Smooth muscle cell (in vitro differentiated cells): ENCODE measurements at regions not wholly inside any gene's neighbourhood (a gene's known extent, or its start where the extent isn't known, plus 50 kb on each side); places are given as distances from the start of the nearest gene placed in this dataset.

Source experiments
- DNase-seq: peaks from one replicate; lab custom pipeline; 2025; ENCODE audit not compliant: unreplicated experiment; lab: John Stamatoyannopoulos, UW
- H2AFZ ChIP-seq: fragments of 200-600 bp; sonication (generic); 2 replicates; pipeline ENCODE4 v1.6.0; 2016; ENCODE audit warnings: antibody characterized with exemption, low read depth, mild to moderate bottlenecking
- H3F3A ChIP-seq: fragments of 200-600 bp; sonication (generic); 2 replicates; pipeline ENCODE4 v1.6.0; 2017; ENCODE audit warnings: antibody characterized with exemption, low read depth
- H3K27ac ChIP-seq: fragments of 200-600 bp; sonication (generic); 2 replicates; pipeline ENCODE4 v1.5.1; 2016; ENCODE audit warnings: low read depth, mild to moderate bottlenecking
- H3K27me3 ChIP-seq: fragments of 200-600 bp; sonication (generic); 2 replicates; pipeline ENCODE4 v1.6.1; 2016; ENCODE audit warnings: low read depth, mild to moderate bottlenecking
- H3K36me3 ChIP-seq: fragments of 200-600 bp; sonication (generic); 2 replicates; pipeline ENCODE4 v1.5.1; 2016; ENCODE audit warnings: low read depth
- H3K4me1 ChIP-seq: fragments of 200-600 bp; sonication (generic); 2 replicates; pipeline ENCODE4 v1.5.1; 2016; ENCODE audit warnings: low read depth
- H3K4me2 ChIP-seq: fragments of 200-600 bp; sonication (generic); 2 replicates; pipeline ENCODE4 v1.6.0; 2016; ENCODE audit warnings: mild to moderate bottlenecking
- H3K4me3 ChIP-seq: fragments of 200-600 bp; sonication (generic); 2 replicates; pipeline ENCODE4 v1.5.1; 2016; ENCODE audit warnings: mild to moderate bottlenecking
- H3K79me2 ChIP-seq: fragments of 200-600 bp; sonication (generic); 2 replicates; pipeline ENCODE4 v1.6.0; 2016; ENCODE audit warnings: low read depth, mild to moderate bottlenecking
- H3K9ac ChIP-seq: fragments of 200-600 bp; sonication (generic); 2 replicates; pipeline ENCODE4 v1.6.0; 2016; ENCODE audit warnings: low read depth
- H3K9me3 ChIP-seq: fragments of 200-600 bp; sonication (generic); replicated peaks from 2 replicates; pipeline ENCODE4 v1.5.1; 2016; ENCODE audit warnings: low read depth
- H4K20me1 ChIP-seq: fragments of 200-600 bp; sonication (generic); 2 replicates; pipeline ENCODE4 v1.6.0; 2016; ENCODE audit warnings: low read depth
- CTCF ChIP-seq: fragments of 200-600 bp; sonication (generic); IDR thresholded peaks from 2 replicates; pipeline ENCODE4 v1.5.1; 2017; ENCODE audit warnings: borderline replicate concordance, mild to moderate bottlenecking, antibody characterized with exemption; ENCODE audit not compliant: insufficient read depth, poor library complexity, severe bottlenecking
- WGBS: methylation state at CpG from one replicate; pipeline ENCODE4 v1.1.7; 2016; ENCODE audit warnings: low lambda C conversion rate; 5-methylcytosine and 5-hydroxymethylcytosine counted together

GRCh38 chr9:82109626-82110025, 121.1 kb downstream of the SPATA31D1 start:
- H3K27ac ChIP-seq = peak overlapping the region; percentile 7
- H3K4me2 ChIP-seq = peak overlapping the region; percentile 17
- no peak overlapping the region for H2AFZ ChIP-seq
- H3K79me2 ChIP-seq = no peaks in the 10 kb centered on the region
- H3K9me3 ChIP-seq = no peaks in the 10 kb centered on the region
- peaks cover 10% of the 10 kb centered on the region for H3K4me1 ChIP-seq
- no peaks in the 10 kb centered on the region for H3K27me3 ChIP-seq
- no peaks in the 10 kb centered on the region for H4K20me1 ChIP-seq
- no peak for DNase-seq
- no peak for TF ChIP-seq CTCF
- H3K36me3 ChIP-seq = no peaks in the 10 kb centered on the region
- H3F3A ChIP-seq = no peaks in the 10 kb centered on the region
- H3K4me3 ChIP-seq = no peak overlapping the region
- no peak overlapping the region for H3K9ac ChIP-seq

GRCh38 chr9:82110881-82111280, 122.3 kb downstream of the SPATA31D1 start:
- no peaks in the 10 kb centered on the region for H3K79me2 ChIP-seq
- H3K4me3 ChIP-seq = no peak overlapping the region
- H2AFZ ChIP-seq = no peak overlapping the region
- H3K27ac ChIP-seq = no peak overlapping the region
- WGBS = 84% methylated on average over 3 of the region's 3 CpGs
- no peaks in the 10 kb centered on the region for H3K27me3 ChIP-seq
- no peaks in the 10 kb centered on the region for H3K36me3 ChIP-seq
- H3K9ac ChIP-seq = no peak overlapping the region
- no peak for TF ChIP-seq CTCF
- DNase-seq = no peak
- H3F3A ChIP-seq = no peaks in the 10 kb centered on the region
- H3K4me1 ChIP-seq = peaks cover 10% of the 10 kb centered on the region
- H4K20me1 ChIP-seq = no peaks in the 10 kb centered on the region
- no peaks in the 10 kb centered on the region for H3K9me3 ChIP-seq
- H3K4me2 ChIP-seq = no peak overlapping the region

- Histone ChIP-seq H3K36me3 (no peaks in the 10 kb centered on the region), H3K4me1 (peaks cover 13% of the 10 kb centered on the region), H3K4me2 (no peak overlapping the region), H3K27me3 (no peaks in the 10 kb centered on the region), H3K9ac (no peak overlapping the region), H3F3A (no peaks in the 10 kb centered on the region), H3K27ac (no peak overlapping the region), H4K20me1 (no peaks in the 10 kb centered on the region), H3K79me2 (no peaks in the 10 kb centered on the region), H2AFZ (no peak overlapping the region), H3K4me3 (no peak overlapping the region), H3K9me3 (no peaks in the 10 kb centered on the region)
- DNase-seq = no peak
- no peak for TF ChIP-seq CTCF
- WGBS = 90% methylated on average over 1 of the region's 1 CpG
Measured at GRCh38 chr9:82115331-82115730, 126.8 kb downstream of the SPATA31D1 start.

- Histone ChIP-seq H3K36me3 (no peaks in the 10 kb centered on the region), H3K27me3 (no peaks in the 10 kb centered on the region), H4K20me1 (no peaks in the 10 kb centered on the region), H3K9ac (no peak overlapping the region), H2AFZ (no peak overlapping the region), H3K79me2 (no peaks in the 10 kb centered on the region), H3K4me2 (no peak overlapping the region), H3F3A (no peaks in the 10 kb centered on the region), H3K9me3 (no peaks in the 10 kb centered on the region), H3K4me1 (peaks cover 13% of the 10 kb centered on the region), H3K27ac (no peak overlapping the region), H3K4me3 (no peak overlapping the region)
- no peak for TF ChIP-seq CTCF
- no peak for DNase-seq
- WGBS = 95% methylated on average over 4 of the region's 4 CpGs
Measured at GRCh38 chr9:82115900-82116299, 127.3 kb downstream of the SPATA31D1 start.
